Eye (tissue), 1 donor: ENCODE measurements at regions not wholly inside any gene's neighbourhood (a gene's known extent, or its start where the extent isn't known, plus 50 kb on each side); places are given as distances from the start of the nearest gene placed in this dataset.
"Not testable (repeated sequence)": the region's sequence is repeated elsewhere in the genome, so short reads cannot be mapped to it uniquely, and the experiment has no call there.

Experiments
- DNase-seq: peaks from one replicate; pipeline ENCODE4 v3.0.0-alpha.2; 2015

- DNase-seq: no peak
Measured at GRCh38 chr5:42089705-42090104, 164.6 kb downstream of the FBXO4 start.

DNA sequence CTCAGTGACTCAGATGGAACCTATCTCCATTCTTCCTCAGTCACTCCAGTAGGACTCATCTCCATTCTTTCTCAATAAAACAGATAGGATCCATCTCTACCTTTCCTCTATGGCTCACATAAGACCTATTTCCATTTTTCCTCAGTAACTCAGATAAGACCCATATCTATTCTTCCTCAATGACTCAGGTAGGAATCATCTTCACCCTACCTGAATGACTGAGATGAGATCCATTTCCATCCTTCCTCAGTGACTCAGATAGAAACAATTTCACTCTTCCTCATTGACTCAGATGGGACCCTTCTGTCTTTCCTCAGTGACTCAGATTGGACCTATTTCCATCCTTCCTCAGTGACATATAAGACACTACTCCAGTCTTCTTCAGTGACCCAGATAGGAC, 165.1 kb downstream of the FBXO4 start:
- no peak for DNase-seq

- DNase-seq: not testable (repeated sequence)
Measured at GRCh38 chr5:42099846-42100245, 174.8 kb downstream of the FBXO4 start.

- DNase-seq: no peak
Measured at GRCh38 chr5:42108468-42108867, 183.4 kb downstream of the FBXO4 start.

GRCh38 chr5:42109006-42109572, 184.0 kb downstream of the FBXO4 start:
- DNase-seq: no peak

DNA sequence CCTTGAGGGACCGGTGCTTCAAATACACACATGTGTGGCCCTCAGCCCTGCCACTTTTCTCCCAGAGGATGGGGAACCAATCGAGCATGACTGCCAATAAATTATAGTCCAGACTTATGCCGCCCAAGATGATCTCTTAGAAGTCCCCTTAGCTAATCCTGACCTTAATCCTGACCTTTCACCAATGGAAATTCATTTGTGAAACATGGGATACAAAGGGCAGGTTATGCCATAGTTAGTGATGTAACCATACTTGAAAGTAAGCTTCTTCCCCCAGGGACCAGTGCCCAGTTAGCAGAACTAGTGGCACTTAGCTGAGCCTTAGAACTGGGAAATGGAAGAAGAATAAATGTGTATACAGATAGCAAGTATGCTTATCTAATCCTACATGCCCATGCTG, 190.6 kb downstream of the FBXO4 start:
- DNase-seq: not testable (repeated sequence)

DNA sequence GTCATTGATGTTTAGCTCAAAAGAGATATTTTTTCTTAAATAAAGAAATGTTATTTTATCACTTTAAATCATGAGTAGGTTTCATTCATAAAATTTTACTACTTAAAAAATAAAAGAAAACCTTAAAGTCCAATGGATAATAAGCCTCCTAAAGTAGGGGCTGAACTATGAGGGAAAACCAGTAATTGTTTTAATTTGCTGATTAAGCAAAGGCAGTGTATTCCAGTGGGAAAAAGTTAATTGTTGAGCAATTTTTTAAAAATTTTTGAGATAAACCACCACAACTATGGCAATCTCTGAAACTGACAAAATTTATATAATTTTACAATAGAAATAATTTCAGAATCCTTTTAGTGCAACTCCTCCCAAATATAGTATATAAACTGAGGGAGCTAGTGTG, 195.0 kb downstream of the FBXO4 start:
- DNase-seq: no peak

GRCh38 chr5:42121401-42121800, 196.3 kb downstream of the FBXO4 start:
- DNase-seq: no peak

DNA sequence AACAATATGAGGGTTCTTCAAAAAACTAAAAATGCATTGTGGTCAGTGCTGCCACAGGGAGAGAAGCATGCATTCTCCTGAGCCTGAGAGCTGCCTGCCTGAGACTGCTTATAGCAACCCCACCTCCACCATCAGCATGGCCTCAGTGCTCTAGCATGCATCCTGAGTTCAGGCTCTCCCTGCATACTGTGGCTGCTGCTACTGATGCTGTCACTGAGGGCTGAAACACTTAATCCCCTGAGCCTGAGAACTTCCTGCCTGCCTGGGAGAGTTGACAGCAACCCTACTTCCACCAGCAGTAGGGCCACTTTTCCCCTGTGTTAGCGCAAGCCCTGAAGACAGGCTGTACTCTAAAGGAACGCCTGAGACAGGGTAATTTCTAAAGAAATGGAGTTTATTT, 206.0 kb downstream of the FBXO4 start:
- no peak for DNase-seq

DNA sequence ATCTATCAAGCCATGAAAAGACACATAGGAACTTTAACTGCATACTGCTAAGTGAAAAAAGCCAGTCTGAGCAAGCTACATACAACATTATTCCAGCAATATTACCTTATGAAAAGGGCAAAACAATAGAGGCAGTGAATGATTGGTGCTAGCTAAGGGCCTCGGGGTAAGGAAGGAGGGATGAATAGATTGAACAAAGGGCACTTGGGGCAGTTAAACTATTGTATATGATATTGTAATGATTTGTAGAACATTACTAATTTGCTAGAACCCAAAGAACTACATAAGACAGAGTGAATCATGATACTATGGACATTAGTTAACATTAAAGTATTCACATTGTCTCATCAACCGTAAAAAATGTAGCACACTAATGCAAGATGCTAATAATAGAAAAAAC, 218.3 kb downstream of the FBXO4 start:
- no peak for DNase-seq

DNA sequence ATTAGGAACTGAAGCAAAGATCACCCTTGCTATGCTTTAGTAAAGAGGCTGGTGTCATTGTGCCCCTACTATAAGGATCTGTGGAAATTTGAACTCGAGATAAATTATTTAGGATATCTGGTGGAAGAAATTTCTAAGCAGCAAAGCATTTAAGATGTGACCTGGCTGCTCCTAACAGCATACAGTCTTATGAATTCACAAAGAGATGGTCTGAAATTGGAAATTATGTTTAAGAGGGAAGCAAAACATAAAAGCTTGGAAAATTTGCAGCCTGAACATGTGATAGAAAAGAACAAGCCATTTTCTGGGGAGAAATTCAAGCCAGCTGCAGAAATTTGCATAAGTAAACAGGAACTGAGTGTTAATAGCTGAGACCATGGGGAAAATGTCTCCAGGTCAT, 223.7 kb downstream of the FBXO4 start:
- no peak for DNase-seq

- DNase-seq: no peak
Measured at GRCh38 chr5:42157215-42157614, 232.1 kb downstream of the FBXO4 start.

GRCh38 chr5:42163083-42163482, 238.0 kb downstream of the FBXO4 start:
- DNase-seq: no peak

DNA sequence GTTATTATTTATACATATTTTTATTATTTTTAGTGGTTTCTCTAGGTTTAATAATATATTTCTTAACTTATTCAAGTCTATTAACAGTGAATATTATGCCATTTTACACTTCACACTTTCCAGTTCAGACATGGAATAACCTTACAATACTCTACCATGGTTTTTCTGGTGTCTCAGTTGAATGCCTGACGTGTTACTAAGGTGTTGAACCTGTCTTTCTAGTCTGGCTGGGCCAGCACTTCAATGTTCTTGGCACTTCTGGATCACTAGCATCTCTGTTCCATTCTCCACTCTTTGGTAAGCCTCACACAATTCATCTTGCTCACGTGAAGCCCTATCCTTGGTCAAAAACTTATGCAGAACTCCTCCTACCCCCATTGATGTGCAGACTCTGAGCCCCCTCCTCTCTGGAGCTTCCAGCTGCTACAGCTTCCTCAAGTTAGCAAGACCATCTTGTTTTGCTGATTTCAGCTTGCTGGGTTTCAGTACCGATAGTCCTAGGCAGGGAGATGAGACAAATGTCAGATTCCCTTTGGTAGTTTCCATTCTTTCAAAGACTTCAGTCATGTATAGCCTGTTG, 243.1 kb downstream of the FBXO4 start:
- DNase-seq: no peak

DNA sequence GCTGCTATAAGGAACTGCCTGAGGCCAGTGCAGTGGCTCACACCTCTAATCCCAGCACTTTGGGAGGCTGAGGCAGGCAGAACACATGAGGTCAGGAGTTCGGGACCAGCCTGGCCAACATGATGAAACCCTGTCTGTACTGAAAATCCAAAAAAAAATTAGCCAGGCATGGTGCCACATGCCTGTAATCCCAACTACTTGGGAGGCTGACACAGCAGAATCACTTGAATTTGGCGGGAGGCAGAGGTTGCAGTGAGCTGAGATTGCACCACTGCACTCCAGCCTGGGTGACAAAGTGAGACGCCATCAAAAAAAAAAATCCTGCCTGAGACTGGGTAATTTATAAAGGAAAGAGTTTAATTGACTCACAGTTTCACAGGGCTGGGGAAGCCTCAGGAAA, 247.1 kb upstream of the GHR start:
- DNase-seq: not testable (repeated sequence)

- DNase-seq: not testable (repeated sequence)
Measured at GRCh38 chr5:42179843-42180242, 243.4 kb upstream of the GHR start.

- DNase-seq: no peak
Measured at GRCh38 chr5:42216904-42217303, 206.3 kb upstream of the GHR start.

GRCh38 chr5:42217791-42218190, 205.4 kb upstream of the GHR start:
- no peak for DNase-seq

- DNase-seq: no peak
Measured at GRCh38 chr5:42225009-42225408, 198.2 kb upstream of the GHR start.

- no peak for DNase-seq
Measured at GRCh38 chr5:42228279-42228678, 195.0 kb upstream of the GHR start.

GRCh38 chr5:42230839-42231238, 192.4 kb upstream of the GHR start:
- DNase-seq: no peak

DNA sequence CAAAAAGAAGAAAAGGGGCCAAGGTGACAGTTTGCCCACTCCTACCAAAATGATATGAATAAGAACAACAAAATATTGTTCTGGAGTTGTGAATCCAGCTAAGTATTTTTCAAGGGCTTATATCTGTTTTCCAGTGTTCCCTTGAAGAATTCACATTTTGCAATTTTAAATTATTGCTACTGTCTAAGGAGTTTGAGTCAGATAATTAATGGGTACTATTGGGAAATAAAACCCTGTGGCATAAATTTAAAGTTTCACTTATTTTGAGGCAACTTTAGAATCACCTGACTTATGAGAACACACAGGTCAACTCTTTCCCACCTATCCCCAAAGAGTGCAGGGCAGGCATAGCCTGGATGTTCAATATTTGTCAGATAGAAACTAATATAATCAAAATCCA, 188.0 kb upstream of the GHR start:
- no peak for DNase-seq

DNA sequence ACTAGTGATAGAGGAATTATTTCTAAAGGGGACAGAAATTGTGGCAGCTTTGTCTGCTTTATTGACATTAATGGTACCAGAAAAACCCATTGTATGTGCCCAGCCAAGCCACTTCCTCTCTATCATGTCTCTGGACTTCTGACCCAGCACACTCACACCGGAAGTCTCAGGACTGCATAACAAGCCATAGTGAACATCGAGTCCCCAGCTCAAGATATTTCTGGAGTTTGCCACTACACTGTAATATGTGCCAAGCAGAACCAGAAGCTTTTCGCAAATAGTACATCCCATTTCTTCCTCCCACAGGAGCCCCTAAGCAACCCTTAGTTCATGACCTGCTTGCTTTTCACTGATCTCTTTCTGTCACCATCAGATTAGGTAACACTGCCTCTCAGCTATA, 187.4 kb upstream of the GHR start:
- DNase-seq: no peak

DNA sequence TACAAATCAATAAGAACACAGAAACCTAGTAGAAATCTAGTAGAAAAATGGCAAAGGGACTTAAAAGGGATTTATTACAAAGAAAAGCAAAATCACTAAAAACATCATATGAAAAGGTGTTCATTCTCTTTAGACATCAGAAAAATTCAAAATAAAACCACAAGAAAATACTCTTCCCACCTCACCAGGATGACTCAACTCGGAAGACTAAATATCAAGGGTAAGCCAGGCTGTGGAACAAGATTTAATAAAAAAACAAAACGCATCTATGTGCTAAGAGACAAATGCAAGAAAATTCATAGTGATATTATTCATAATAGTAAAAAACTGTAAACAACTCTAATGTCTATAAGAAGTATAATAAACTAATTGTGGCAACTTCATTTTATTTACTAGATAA, 181.6 kb upstream of the GHR start:
- no peak for DNase-seq

DNA sequence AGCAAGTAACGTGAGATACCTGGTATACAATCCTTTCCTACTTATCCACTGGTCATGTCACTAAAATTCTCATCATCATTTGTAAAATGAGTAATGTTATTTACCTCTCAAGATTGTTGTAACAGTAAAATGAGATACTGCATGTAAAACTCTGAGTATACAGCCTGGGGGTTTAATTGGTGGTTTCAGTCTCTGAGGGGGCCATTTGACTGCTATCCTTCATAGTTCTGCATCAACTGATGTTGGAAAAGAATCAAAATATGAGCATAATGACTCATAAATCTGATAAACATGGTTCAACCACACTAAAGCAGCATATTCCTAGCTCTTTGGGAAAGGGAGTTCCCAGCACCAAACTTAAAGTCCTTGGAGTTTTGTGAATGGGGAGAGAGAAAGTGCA, 181.0 kb upstream of the GHR start:
- DNase-seq: no peak
